ENCODE measurements at regions not wholly inside any gene's neighbourhood (a gene's known extent, or its start where the extent isn't known, plus 50 kb on each side); places are given as distances from the start of the nearest gene placed in this dataset.

- TF ChIP-seq EZH2 (IDR thresholded peaks at IDR 0.05; ENCODE audit: borderline replicate concordance, low read depth, low read length, severe bottlenecking) (no peak), JUN (IDR thresholded peaks at IDR 0.05; ENCODE audit: borderline replicate concordance, insufficient read depth, insufficient read length, low read depth) (no peak), POLR2A (IDR thresholded peaks at IDR 0.05; ENCODE audit: low read depth, low read length) (no peak), POLR2AphosphoS5 (IDR thresholded peaks at IDR 0.05; ENCODE audit: insufficient read depth, low read depth, low read length) (no peak), MAX (IDR thresholded peaks at IDR 0.05; ENCODE audit: insufficient read depth, insufficient read length) (no peak), MYC (IDR thresholded peaks at IDR 0.05; ENCODE audit: low read depth, low read length) (no peak)
- TF ChIP-seq, protein P1, sequence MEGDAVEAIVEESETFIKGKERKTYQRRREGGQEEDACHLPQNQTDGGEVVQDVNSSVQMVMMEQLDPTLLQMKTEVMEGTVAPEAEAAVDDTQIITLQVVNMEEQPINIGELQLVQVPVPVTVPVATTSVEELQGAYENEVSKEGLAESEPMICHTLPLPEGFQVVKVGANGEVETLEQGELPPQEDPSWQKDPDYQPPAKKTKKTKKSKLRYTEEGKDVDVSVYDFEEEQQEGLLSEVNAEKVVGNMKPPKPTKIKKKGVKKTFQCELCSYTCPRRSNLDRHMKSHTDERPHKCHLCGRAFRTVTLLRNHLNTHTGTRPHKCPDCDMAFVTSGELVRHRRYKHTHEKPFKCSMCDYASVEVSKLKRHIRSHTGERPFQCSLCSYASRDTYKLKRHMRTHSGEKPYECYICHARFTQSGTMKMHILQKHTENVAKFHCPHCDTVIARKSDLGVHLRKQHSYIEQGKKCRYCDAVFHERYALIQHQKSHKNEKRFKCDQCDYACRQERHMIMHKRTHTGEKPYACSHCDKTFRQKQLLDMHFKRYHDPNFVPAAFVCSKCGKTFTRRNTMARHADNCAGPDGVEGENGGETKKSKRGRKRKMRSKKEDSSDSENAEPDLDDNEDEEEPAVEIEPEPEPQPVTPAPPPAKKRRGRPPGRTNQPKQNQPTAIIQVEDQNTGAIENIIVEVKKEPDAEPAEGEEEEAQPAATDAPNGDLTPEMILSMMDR (IDR thresholded peaks at IDR 0.05; ENCODE audit: extremely low read depth in 1 of 2, insufficient read depth in 1 of 2, low read depth in 1 of 2, low read length in 2 of 2), result no peak
Measured at GRCh38 chr5:92800365-92800764, 780.7 kb downstream of the NR2F1-AS1 start.

All from endothelial cell of umbilical vein (primary cell).